ENCODE measurements at regions not wholly inside any gene's neighbourhood (a gene's known extent, or its start where the extent isn't known, plus 50 kb on each side); places are given as distances from the start of the nearest gene placed in this dataset.
A peak's percentile ranks its signal among the peaks of the same experiment; 100 is the strongest.
"Not testable (repeated sequence)": the region's sequence is repeated elsewhere in the genome, so short reads cannot be mapped to it uniquely, and the experiment has no call there.

DNA sequence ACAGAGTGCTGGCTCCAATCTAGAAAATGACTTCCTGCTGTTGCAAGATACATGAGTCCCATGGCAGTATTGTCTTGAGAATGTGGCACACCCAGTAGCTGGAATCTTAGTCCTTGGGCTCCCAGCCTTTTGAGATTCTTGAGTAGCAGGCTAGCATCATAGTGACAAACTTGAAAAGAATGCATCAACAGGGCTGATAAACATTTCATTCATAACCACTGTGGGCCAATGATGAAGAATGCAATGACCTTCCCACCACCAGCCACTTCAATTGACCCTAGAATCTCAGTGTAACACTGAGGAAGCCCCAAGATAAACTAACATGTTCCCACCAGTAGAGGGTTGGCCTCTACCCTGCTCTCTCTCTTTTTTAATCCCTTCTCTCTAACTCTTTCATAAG, 329.3 kb downstream of the GBA3 start:
- no peaks in the 10 kb centered on the region for H3K36me3 ChIP-seq
- H3K4me1 ChIP-seq, result no peaks in the 10 kb centered on the region
- H3K4me3 ChIP-seq, result no peak overlapping the region
- TF ChIP-seq, protein P1, sequence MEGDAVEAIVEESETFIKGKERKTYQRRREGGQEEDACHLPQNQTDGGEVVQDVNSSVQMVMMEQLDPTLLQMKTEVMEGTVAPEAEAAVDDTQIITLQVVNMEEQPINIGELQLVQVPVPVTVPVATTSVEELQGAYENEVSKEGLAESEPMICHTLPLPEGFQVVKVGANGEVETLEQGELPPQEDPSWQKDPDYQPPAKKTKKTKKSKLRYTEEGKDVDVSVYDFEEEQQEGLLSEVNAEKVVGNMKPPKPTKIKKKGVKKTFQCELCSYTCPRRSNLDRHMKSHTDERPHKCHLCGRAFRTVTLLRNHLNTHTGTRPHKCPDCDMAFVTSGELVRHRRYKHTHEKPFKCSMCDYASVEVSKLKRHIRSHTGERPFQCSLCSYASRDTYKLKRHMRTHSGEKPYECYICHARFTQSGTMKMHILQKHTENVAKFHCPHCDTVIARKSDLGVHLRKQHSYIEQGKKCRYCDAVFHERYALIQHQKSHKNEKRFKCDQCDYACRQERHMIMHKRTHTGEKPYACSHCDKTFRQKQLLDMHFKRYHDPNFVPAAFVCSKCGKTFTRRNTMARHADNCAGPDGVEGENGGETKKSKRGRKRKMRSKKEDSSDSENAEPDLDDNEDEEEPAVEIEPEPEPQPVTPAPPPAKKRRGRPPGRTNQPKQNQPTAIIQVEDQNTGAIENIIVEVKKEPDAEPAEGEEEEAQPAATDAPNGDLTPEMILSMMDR (IDR thresholded peaks at IDR 0.05), result no peak
- H3K27me3 ChIP-seq, result no peaks in the 10 kb centered on the region
- H3K27ac ChIP-seq, result no peak overlapping the region
- ATAC-seq (peak in 3 of 8 donors; percentile 35 to 58 (median 35)), DNase-seq (no peak)
- H3K9me3 ChIP-seq, result no peaks in the 10 kb centered on the region
- intact Hi-C loops (cut with DNase I), result no loop called here

DNA sequence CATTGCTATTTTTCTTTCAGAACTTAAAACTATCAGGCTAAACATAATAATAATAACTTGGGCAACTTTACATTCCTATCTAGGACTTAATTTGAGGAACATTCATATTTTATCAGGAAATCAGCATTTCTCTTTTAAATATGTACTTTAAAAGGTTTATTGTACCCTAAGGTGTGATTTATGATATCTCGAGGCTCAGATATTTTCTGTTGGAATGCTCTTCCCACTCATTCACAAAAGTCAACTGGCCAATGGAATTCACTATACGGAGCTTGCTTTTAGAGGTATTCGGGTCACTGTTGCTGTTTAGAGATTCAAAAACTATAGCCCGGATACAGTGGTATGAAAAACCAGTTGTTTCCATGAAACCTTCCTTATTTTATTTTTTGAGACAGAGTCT, 328.3 kb downstream of the GBA3 start:
- Histone ChIP-seq H3K9me3 (no peaks in the 10 kb centered on the region), H3K27me3 (no peaks in the 10 kb centered on the region), H3K4me1 (no peaks in the 10 kb centered on the region), H3K27ac (no peak overlapping the region), H3K4me3 (no peak overlapping the region), H3K36me3 (no peaks in the 10 kb centered on the region)
- ATAC-seq (no peak), DNase-seq (no peak)
- whole genome bisulfite sequencing, 2 donors, result 85 to 89% methylated on average over 4 of the region's 4 CpGs
- TF ChIP-seq, protein P1 (IDR thresholded peaks at IDR 0.05), result no peak
- intact Hi-C loops (cut with DNase I), result no loop called here

DNA sequence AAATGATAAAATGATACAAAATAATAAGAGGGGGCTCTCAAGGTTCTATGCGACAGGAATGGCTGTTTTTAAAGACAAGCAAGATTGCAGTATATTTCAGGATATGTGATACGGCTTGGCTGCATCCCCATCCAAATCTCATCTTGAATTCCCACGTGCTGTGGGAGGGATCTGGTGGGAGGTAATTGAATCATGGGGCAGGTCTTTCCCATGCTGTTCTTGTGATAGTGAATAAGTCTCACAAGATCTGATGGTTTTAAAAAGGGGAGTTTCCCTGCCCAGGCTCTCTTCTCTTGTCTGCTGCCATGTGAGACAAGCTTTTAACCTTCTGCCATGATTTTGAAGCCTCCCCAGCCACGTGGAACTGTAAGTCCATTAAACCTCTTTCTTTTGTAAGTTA, 327.7 kb downstream of the GBA3 start:
- WGBS, 2 donors, result 64% methylated on average over 4 of the region's 4 CpGs
- H3K4me3 ChIP-seq; H3K9me3 ChIP-seq; ATAC-seq; DNase-seq; H3K4me1 ChIP-seq; intact Hi-C loops (cut with DNase I); H3K27ac ChIP-seq; H3K27me3 ChIP-seq; H3K36me3 ChIP-seq: not testable (repeated sequence)

DNA sequence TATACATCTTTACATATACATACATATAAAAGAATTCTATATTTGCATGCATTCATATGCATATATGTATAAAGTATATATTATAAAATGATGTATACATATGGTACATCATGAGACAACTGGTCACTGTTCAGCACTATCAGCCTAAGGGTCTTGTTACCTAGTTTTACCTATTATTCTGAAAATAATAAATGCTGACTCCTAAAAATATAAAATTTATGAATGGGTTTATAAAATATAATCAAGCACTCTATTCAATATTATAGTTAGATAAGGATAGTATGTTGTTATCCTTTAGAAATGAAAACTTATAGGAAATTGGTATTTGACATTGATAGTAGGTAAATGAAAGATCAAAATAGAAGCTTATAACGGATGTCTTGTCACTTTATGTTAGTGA, 324.2 kb downstream of the GBA3 start:
- DNase-seq (no peak), ATAC-seq (no peak)
- H3K4me3 ChIP-seq, result no peak overlapping the region
- H3K36me3 ChIP-seq, result no peaks in the 10 kb centered on the region
- intact Hi-C loops (cut with DNase I), result no loop called here
- 80 to 81% methylated on average over 1 of the region's 1 CpG for WGBS, 2 donors
- H3K4me1 ChIP-seq, result no peaks in the 10 kb centered on the region
- TF ChIP-seq, protein P1 (IDR thresholded peaks at IDR 0.05), result no peak
- no peak overlapping the region for H3K27ac ChIP-seq
- H3K9me3 ChIP-seq, result no peaks in the 10 kb centered on the region
- no peaks in the 10 kb centered on the region for H3K27me3 ChIP-seq

DNA sequence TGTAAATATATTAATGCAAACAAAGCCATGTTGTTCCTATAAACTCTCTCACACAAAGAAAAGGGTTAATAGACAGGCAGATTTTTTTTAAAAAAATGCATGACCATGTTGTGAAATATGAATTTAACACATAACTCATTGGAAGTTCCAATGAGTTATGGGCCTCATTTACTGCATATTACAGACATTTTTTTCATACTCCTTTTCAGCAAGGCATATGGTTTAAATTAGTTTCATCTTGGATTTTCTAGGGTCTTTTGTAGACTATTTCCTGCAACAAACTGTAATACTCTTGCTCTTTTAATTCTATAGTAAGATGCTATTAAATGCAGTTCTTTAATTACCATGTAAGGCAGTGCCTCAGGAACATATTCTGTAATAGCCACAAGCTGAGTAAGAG, 323.1 kb downstream of the GBA3 start:
- Histone ChIP-seq H3K9me3 (no peaks in the 10 kb centered on the region), H3K4me1 (no peaks in the 10 kb centered on the region), H3K27ac (no peak overlapping the region), H3K27me3 (no peaks in the 10 kb centered on the region), H3K36me3 (no peaks in the 10 kb centered on the region), H3K4me3 (no peak overlapping the region)
- TF ChIP-seq, protein P1 (IDR thresholded peaks at IDR 0.05), result no peak
- ATAC-seq (no peak), DNase-seq (no peak)
- intact Hi-C loops (cut with DNase I), result no loop called here
